Smooth muscle cell (in vitro differentiated cells): ENCODE measurements at regions not wholly inside any gene's neighbourhood (a gene's known extent, or its start where the extent isn't known, plus 50 kb on each side); places are given as distances from the start of the nearest gene placed in this dataset.

ENCODE experiments used
- DNase-seq: peaks from one replicate; lab custom pipeline; 2025; ENCODE audit not compliant: unreplicated experiment; lab: John Stamatoyannopoulos, UW
- H2AFZ ChIP-seq: fragments of 200-600 bp; sonication (generic); 2 replicates; pipeline ENCODE4 v1.6.0; 2016; ENCODE audit warnings: antibody characterized with exemption, low read depth, mild to moderate bottlenecking
- H3F3A ChIP-seq: fragments of 200-600 bp; sonication (generic); 2 replicates; pipeline ENCODE4 v1.6.0; 2017; ENCODE audit warnings: antibody characterized with exemption, low read depth
- H3K27ac ChIP-seq: fragments of 200-600 bp; sonication (generic); 2 replicates; pipeline ENCODE4 v1.5.1; 2016; ENCODE audit warnings: low read depth, mild to moderate bottlenecking
- H3K27me3 ChIP-seq: fragments of 200-600 bp; sonication (generic); 2 replicates; pipeline ENCODE4 v1.6.1; 2016; ENCODE audit warnings: low read depth, mild to moderate bottlenecking
- H3K36me3 ChIP-seq: fragments of 200-600 bp; sonication (generic); 2 replicates; pipeline ENCODE4 v1.5.1; 2016; ENCODE audit warnings: low read depth
- H3K4me1 ChIP-seq: fragments of 200-600 bp; sonication (generic); 2 replicates; pipeline ENCODE4 v1.5.1; 2016; ENCODE audit warnings: low read depth
- H3K4me2 ChIP-seq: fragments of 200-600 bp; sonication (generic); 2 replicates; pipeline ENCODE4 v1.6.0; 2016; ENCODE audit warnings: mild to moderate bottlenecking
- H3K4me3 ChIP-seq: fragments of 200-600 bp; sonication (generic); 2 replicates; pipeline ENCODE4 v1.5.1; 2016; ENCODE audit warnings: mild to moderate bottlenecking
- H3K79me2 ChIP-seq: fragments of 200-600 bp; sonication (generic); 2 replicates; pipeline ENCODE4 v1.6.0; 2016; ENCODE audit warnings: low read depth, mild to moderate bottlenecking
- H3K9ac ChIP-seq: fragments of 200-600 bp; sonication (generic); 2 replicates; pipeline ENCODE4 v1.6.0; 2016; ENCODE audit warnings: low read depth
- H3K9me3 ChIP-seq: fragments of 200-600 bp; sonication (generic); replicated peaks from 2 replicates; pipeline ENCODE4 v1.5.1; 2016; ENCODE audit warnings: low read depth
- H4K20me1 ChIP-seq: fragments of 200-600 bp; sonication (generic); 2 replicates; pipeline ENCODE4 v1.6.0; 2016; ENCODE audit warnings: low read depth
- CTCF ChIP-seq: fragments of 200-600 bp; sonication (generic); IDR thresholded peaks from 2 replicates; pipeline ENCODE4 v1.5.1; 2017; ENCODE audit warnings: borderline replicate concordance, mild to moderate bottlenecking, antibody characterized with exemption; ENCODE audit not compliant: insufficient read depth, poor library complexity, severe bottlenecking
- WGBS: methylation state at CpG from one replicate; pipeline ENCODE4 v1.1.7; 2016; ENCODE audit warnings: low lambda C conversion rate; 5-methylcytosine and 5-hydroxymethylcytosine counted together

GRCh38 chr22:35138521-35138920, 72.6 kb downstream of the ISX start:
- WGBS, result 94% methylated on average over 5 of the region's 5 CpGs
- H3K36me3 ChIP-seq, result no peaks in the 10 kb centered on the region
- H3K4me3 ChIP-seq, result no peak overlapping the region
- H3K9me3 ChIP-seq, result no peaks in the 10 kb centered on the region
- no peaks in the 10 kb centered on the region for H3K79me2 ChIP-seq
- no peak overlapping the region for H2AFZ ChIP-seq
- peaks cover 48% of the 10 kb centered on the region for H3K27me3 ChIP-seq
- H3K27ac ChIP-seq, result no peak overlapping the region
- no peaks in the 10 kb centered on the region for H4K20me1 ChIP-seq
- H3K4me2 ChIP-seq, result no peak overlapping the region
- no peak for DNase-seq
- peaks cover 11% of the 10 kb centered on the region for H3K4me1 ChIP-seq
- no peaks in the 10 kb centered on the region for H3F3A ChIP-seq
- TF ChIP-seq CTCF, result no peak
- no peak overlapping the region for H3K9ac ChIP-seq

GRCh38 chr22:35140879-35141745, 75.2 kb downstream of the ISX start:
- Histone ChIP-seq H3K4me1 (no peaks in the 10 kb centered on the region), H3K9me3 (no peaks in the 10 kb centered on the region), H4K20me1 (no peaks in the 10 kb centered on the region), H3F3A (no peaks in the 10 kb centered on the region), H3K27me3 (peaks cover 41% of the 10 kb centered on the region), H3K4me2 (no peak overlapping the region), H3K4me3 (no peak overlapping the region), H2AFZ (no peak overlapping the region), H3K27ac (no peak overlapping the region), H3K79me2 (no peaks in the 10 kb centered on the region), H3K9ac (no peak overlapping the region), H3K36me3 (no peaks in the 10 kb centered on the region)
- 56% methylated on average over 12 of the region's 12 CpGs for whole genome bisulfite sequencing
- DNase-seq, result no peak
- TF ChIP-seq CTCF, result no peak

- no peak for DNase-seq
- TF ChIP-seq CTCF, result no peak
- Histone ChIP-seq H3K4me2 (no peak overlapping the region), H3K4me3 (no peak overlapping the region), H4K20me1 (no peaks in the 10 kb centered on the region), H3K36me3 (no peaks in the 10 kb centered on the region), H3K9ac (no peak overlapping the region), H3K27ac (no peak overlapping the region), H2AFZ (no peak overlapping the region), H3K9me3 (no peaks in the 10 kb centered on the region), H3K4me1 (no peaks in the 10 kb centered on the region), H3K79me2 (no peaks in the 10 kb centered on the region), H3F3A (no peaks in the 10 kb centered on the region), H3K27me3 (peaks cover 63% of the 10 kb centered on the region)
- 90% methylated on average over 2 of the region's 2 CpGs for WGBS
Measured at GRCh38 chr22:35148381-35148780, 82.4 kb downstream of the ISX start.
